Amygdala (tissue), 56 donors: ENCODE measurements at regions not wholly inside any gene's neighbourhood (a gene's known extent, or its start where the extent isn't known, plus 50 kb on each side); places are given as distances from the start of the nearest gene placed in this dataset.
"Not testable (repeated sequence)": the region's sequence is repeated elsewhere in the genome, so short reads cannot be mapped to it uniquely, and the experiment has no call there.

Experiments used
- DNase-seq, 56 donors: peaks; one replicate each; lab custom pipeline; 2025; lab: John Stamatoyannopoulos, UW

GRCh38 chr6:157727629-157728182, 95.3 kb upstream of the SNX9 start:
- no peak for DNase-seq

- DNase-seq = no peak
Observed at GRCh38 chr6:157728183-157728881, 94.7 kb upstream of the SNX9 start.

DNA sequence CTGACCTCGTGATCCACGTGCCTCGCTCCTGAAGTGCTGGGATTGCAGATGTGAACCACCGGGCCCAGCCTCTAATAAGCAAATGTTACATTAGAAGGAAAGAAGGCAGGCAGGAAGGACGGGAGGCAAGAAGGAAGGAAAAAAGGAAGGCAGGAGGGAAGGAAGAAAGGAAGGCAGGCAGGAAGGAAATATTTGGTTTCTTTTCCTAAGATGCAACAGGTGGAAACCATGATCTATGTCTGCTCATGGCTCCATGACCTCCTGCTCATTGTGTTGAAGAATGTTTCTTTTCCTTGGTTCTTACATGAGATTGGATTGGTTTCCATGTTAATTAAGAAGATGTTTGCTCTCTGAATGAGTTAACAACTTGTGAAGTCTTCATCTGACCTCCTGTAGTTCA, 91.8 kb upstream of the SNX9 start:
- DNase-seq = no peak

DNA sequence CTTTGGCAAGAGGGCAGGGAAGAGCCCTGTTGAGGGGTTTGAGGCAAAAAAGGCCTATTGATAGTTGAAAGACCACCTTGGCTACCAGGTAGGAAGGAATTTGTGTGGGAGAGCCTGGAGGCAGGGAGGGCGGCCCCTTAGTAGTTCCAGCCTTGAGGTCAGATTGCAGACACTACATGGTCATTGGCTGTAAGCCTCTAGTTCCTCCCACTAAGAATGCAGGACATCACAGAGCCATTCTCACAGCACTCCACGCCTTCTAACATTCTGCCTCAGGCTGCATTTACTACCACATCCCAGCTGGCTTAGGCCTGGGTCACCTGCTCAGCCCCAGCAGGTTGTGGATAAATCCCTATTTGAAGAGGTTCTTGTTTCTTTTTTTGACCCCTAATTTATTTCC, 91.0 kb upstream of the SNX9 start:
- DNase-seq = no peak

- DNase-seq = no peak
Observed at GRCh38 chr6:157732416-157733161, 90.5 kb upstream of the SNX9 start.

- DNase-seq = not testable (repeated sequence)
Observed at GRCh38 chr6:157736555-157736954, 86.5 kb upstream of the SNX9 start.

DNA sequence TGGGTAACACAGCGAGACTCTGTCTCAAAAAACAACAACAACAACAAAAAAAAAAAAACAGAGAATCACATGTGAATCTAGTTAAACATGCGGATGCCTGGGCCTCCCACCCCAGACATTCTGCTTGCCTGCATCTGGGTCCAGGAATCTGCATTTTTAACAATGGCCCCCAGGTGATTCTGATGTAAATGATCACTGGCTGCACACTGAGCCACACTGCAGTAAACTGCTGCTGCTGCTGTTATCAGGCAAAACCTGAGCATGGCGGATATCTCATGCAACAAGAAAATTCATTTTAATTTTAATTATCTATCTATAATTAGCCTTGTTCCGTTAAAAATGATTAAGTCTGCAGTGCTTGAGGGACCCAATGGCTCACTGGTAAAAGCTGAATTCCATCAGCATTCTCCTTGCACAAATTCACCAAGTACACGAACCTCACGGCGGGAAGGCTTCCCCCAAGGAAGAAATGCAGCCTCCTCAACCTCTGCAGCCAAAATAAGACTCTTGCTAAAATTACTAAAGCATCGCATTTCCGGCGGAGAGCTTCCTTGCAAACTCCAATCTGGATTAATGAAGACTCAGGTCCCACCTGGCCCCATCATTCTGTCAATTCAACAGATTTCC, 81.6 kb upstream of the SNX9 start:
- no peak for DNase-seq

- no peak for DNase-seq
Observed at GRCh38 chr6:157741948-157742556, 81.0 kb upstream of the SNX9 start.

DNA sequence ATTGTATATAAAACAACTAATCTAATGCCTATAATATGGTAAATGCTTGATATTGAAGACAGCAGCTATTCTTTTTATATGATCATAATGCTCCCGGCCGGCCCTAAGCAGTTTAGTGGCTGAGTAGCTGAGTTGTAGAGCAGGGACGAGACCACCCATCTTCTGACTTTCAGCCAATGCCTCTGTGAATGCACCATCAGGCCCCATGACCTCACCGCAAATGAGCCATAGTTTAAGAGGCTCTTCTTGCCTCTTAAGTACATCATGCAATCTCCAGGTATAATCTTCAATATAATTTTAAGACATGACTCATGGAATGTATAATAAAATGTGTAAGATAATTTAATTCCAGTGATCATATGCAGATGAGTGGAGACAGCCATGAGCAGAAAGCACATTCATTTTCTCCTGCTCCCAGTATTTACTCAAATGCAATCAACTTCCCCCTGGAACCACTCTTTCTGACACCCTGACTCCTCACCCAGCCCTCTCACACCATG, 78.9 kb upstream of the SNX9 start:
- no peak for DNase-seq

DNA sequence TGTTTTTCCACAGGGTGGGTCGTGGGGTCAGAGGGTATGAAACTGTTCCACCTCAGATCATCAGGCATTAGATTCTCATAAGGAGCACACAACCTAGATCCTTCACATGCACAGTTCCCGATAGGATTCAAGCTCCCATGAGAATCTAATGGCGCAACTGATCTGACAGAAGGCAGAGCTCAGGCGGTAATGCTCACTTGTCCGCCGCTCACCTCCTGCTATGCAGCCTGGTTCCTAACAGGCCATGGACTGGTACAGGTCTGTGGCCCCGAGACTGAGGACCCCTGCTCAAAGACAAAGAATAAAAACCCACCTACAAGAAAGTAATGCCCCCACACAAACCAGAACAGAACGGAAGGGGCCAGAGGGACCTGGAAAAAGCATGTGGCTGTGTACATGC, 76.1 kb upstream of the SNX9 start:
- no peak for DNase-seq

GRCh38 chr6:157747370-157747769, 75.7 kb upstream of the SNX9 start:
- DNase-seq = no peak

- DNase-seq = no peak
Observed at GRCh38 chr6:157748839-157749571, 74.0 kb upstream of the SNX9 start.

DNA sequence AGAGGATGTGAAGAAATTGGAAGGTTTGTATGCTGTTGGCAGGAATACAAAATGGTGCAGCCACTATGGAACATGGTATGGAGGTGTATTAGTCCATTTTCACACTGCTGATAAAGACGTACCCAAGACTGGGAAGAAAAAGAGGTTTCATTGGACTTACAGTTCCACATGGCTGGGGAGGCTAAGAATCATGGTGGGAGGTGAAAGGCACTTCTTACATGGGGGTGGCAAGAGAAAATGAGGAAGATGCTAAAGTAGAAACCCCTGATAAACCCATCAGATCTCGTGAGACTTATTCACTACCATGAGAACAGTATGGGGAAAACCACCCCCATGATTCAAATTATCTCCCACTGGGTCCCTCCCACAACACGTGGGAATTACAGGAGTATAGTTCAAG, 72.1 kb upstream of the SNX9 start:
- DNase-seq = not testable (repeated sequence)

- no peak for DNase-seq
Observed at GRCh38 chr6:157751547-157752200, 71.4 kb upstream of the SNX9 start.

DNA sequence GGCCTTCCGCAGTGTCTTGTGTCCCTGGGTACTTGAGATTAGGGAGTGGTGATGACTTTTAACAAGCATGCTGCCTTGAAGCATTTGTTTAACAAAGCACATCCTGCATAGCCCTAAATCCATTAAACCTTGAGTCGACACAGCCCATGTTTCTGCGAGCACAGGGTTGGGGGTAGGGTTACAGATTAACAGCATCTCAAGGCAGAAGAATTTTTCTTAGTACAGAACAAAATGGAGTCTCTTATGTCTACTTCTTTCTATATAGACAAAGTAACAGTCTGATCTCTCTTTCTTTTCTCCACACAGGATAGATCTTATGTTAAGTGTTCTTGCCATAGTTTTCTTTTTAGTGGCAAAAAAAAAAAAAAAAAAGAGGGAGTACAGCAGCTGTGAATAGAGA, 70.2 kb upstream of the SNX9 start:
- DNase-seq = not testable (repeated sequence)

GRCh38 chr6:157753291-157753690, 69.8 kb upstream of the SNX9 start:
- DNase-seq = no peak

DNA sequence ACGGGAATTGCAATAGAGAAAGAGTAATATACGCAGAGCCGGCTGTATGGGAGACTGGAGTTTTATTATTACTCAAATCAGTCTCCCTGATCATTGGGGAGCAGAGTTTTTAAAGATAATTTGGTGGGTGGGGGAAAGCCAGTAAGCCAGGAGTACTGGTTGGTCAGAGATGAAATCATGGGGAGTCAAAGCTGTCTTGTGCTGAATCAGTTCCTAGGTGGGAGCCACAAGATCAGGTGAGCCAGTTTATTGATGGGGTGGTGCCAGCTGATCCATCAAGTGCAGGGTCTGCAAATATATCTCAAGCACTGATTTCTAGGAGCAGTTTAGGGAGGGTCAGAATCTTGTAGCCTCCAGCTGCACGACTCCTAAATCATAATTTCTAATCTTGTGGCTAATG, 69.2 kb upstream of the SNX9 start:
- not testable (repeated sequence) for DNase-seq

- DNase-seq = no peak
Observed at GRCh38 chr6:157754351-157754750, 68.7 kb upstream of the SNX9 start.

- no peak for DNase-seq
Observed at GRCh38 chr6:157755032-157755745, 67.9 kb upstream of the SNX9 start.
